ENCODE measurements at regions not wholly inside any gene's neighbourhood (a gene's known extent, or its start where the extent isn't known, plus 50 kb on each side); places are given as distances from the start of the nearest gene placed in this dataset.

GRCh38 chr12:31818623-31819268 is 89.9 kb upstream of the AMN1 start:
- TF ChIP-seq CTCF (IDR thresholded peaks at IDR 0.05; ENCODE audit: insufficient read depth, low read depth, low read length) (no peak), EZH2 (IDR thresholded peaks at IDR 0.05; ENCODE audit: insufficient read depth, low read length) (no peak)
